Tibial nerve (tissue), 4 donors: ENCODE measurements at regions not wholly inside any gene's neighbourhood (a gene's known extent, or its start where the extent isn't known, plus 50 kb on each side); places are given as distances from the start of the nearest gene placed in this dataset.

Experiments used
- DNase-seq, 2 donors: peaks; one replicate each; pipeline ENCODE4 v3.0.0-alpha.2; 2019; ENCODE audit warnings: low spot score in 2 of 2
- H3K27ac ChIP-seq, 4 donors: fragments of 200-600 bp; sonication (generic) in 3 of 4; one replicate each; pipeline ENCODE4 v1.5.1; 2017 to 2019; ENCODE audit warnings: mild to moderate bottlenecking in 1 of 4
- H3K27me3 ChIP-seq, 2 donors: fragments of 200-600 bp; sonication (generic) in 1 of 2; one replicate each; pipeline versions ENCODE4 v1.5.1 to v1.6.0; 2017 to 2019
- H3K36me3 ChIP-seq, 3 donors: fragments of 200-600 bp; sonication (generic); one replicate each; pipeline ENCODE4 v1.5.1; 2018 to 2019
- H3K4me1 ChIP-seq, 4 donors: fragments of 200-600 bp; sonication (generic) in 3 of 4; one replicate each; pipeline ENCODE4 v1.5.1; 2017 to 2019
- H3K4me3 ChIP-seq, 4 donors: fragments of 200-600 bp; sonication (generic) in 3 of 4; one replicate each; pipeline ENCODE4 v1.5.1; 2017 to 2019; ENCODE audit warnings: mild to moderate bottlenecking in 1 of 4, moderate library complexity in 1 of 4
- H3K9me3 ChIP-seq, 4 donors: fragments of 200-600 bp; sonication (generic) in 3 of 4; one replicate each; pipeline ENCODE4 v1.5.1; 2017 to 2019
- EP300 ChIP-seq, 2 donors: sonication (generic); formaldehyde crosslinking; IDR thresholded peaks; one replicate each; pipeline ENCODE4 v1.6.1; 2017; ENCODE audit warnings: antibody characterized with exemption in 2 of 2, mild to moderate bottlenecking in 1 of 2
- POLR2A ChIP-seq, 2 donors: fragments of 450-650 bp; IDR thresholded peaks; one replicate each; pipeline ENCODE4 v1.6.1; 2017; ENCODE audit warnings: antibody characterized with exemption in 2 of 2, mild to moderate bottlenecking in 2 of 2, moderate library complexity in 2 of 2
- WGBS, 2 donors: methylation state at CpG; one replicate each; pipeline ENCODE4 v1.1.5; 2018; 5-methylcytosine and 5-hydroxymethylcytosine counted together
- TF ChIP-seq, protein P1 (sequence below), 5 experiments: fragments of 200-600 bp in 3 of 5; fragments of 450-650 bp in 2 of 5; sonication (generic) in 3 of 5; IDR thresholded peaks; one replicate each; pipeline ENCODE4 v1.5.1; 2016 to 2019; ENCODE audit warnings: antibody characterized with exemption in 5 of 5, mild to moderate bottlenecking in 3 of 5, moderate library complexity in 2 of 5

DNA sequence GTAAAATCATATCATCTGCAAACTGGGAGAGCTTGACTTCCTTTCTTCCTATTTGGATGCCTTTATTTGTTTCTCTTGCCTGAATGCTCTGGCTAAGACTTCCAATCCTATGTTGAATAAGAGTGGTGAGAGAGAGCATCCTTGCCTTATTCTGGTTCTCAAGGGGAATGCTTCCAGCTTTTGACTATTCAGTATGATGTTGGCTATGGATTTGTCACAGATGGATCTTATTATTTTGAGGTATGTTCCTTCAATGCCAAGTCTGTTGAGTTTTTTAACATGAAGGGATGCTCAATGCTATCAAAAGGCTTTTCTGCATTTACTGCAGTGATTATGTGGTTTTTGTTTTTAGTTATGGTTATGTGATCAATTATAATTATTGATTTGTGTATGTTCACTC, 2144.6 kb upstream of the TENM3 start:
- no peak for TF ChIP-seq POLR2A (IDR thresholded peaks at IDR 0.05)
- TF ChIP-seq EP300 (IDR thresholded peaks at IDR 0.05) = no peak
- TF ChIP-seq, protein P1, sequence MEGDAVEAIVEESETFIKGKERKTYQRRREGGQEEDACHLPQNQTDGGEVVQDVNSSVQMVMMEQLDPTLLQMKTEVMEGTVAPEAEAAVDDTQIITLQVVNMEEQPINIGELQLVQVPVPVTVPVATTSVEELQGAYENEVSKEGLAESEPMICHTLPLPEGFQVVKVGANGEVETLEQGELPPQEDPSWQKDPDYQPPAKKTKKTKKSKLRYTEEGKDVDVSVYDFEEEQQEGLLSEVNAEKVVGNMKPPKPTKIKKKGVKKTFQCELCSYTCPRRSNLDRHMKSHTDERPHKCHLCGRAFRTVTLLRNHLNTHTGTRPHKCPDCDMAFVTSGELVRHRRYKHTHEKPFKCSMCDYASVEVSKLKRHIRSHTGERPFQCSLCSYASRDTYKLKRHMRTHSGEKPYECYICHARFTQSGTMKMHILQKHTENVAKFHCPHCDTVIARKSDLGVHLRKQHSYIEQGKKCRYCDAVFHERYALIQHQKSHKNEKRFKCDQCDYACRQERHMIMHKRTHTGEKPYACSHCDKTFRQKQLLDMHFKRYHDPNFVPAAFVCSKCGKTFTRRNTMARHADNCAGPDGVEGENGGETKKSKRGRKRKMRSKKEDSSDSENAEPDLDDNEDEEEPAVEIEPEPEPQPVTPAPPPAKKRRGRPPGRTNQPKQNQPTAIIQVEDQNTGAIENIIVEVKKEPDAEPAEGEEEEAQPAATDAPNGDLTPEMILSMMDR (IDR thresholded peaks at IDR 0.05) = no peak
- DNase-seq = no peak
- Histone ChIP-seq H3K4me1 (no peaks in the 10 kb centered on the region), H3K27me3 (no peaks in the 10 kb centered on the region), H3K27ac (no peak overlapping the region), H3K9me3 (no peaks in the 10 kb centered on the region), H3K36me3 (no peaks in the 10 kb centered on the region), H3K4me3 (no peak overlapping the region)

- Histone ChIP-seq H3K4me1 (no peaks in the 10 kb centered on the region), H3K4me3 (no peak overlapping the region), H3K9me3 (no peaks in the 10 kb centered on the region), H3K27me3 (no peaks in the 10 kb centered on the region), H3K36me3 (no peaks in the 10 kb centered on the region), H3K27ac (no peak overlapping the region)
- WGBS, 2 donors = 72% methylated on average over 5 of the region's 5 CpGs
- TF ChIP-seq POLR2A (IDR thresholded peaks at IDR 0.05) (no peak), EP300 (IDR thresholded peaks at IDR 0.05) (no peak)
- TF ChIP-seq, protein P1 (IDR thresholded peaks at IDR 0.05) = no peak
- no peak for DNase-seq
Observed at GRCh38 chr4:180099957-180100356, 2143.2 kb upstream of the TENM3 start.

GRCh38 chr4:180100433-180101344, 2142.5 kb upstream of the TENM3 start:
- Histone ChIP-seq H3K36me3 (no peaks in the 10 kb centered on the region), H3K4me3 (no peak overlapping the region), H3K4me1 (no peaks in the 10 kb centered on the region), H3K9me3 (no peaks in the 10 kb centered on the region), H3K27me3 (no peaks in the 10 kb centered on the region), H3K27ac (no peak overlapping the region)
- no peak for TF ChIP-seq EP300 (IDR thresholded peaks at IDR 0.05)
- TF ChIP-seq, protein P1 (IDR thresholded peaks at IDR 0.05) = no peak
- TF ChIP-seq POLR2A (IDR thresholded peaks at IDR 0.05) = no peak
- DNase-seq = no peak
- WGBS, 2 donors = 93 to 94% methylated on average over 20 to 22 of the region's 22 CpGs

GRCh38 chr4:180101348-180102083, 2141.7 kb upstream of the TENM3 start:
- no peaks in the 10 kb centered on the region for H3K9me3 ChIP-seq
- 83 to 90% methylated on average over 15 to 19 of the region's 28 CpGs for WGBS, 2 donors
- H3K4me3 ChIP-seq = no peak overlapping the region
- TF ChIP-seq EP300 (IDR thresholded peaks at IDR 0.05) = no peak
- H3K4me1 ChIP-seq = no peaks in the 10 kb centered on the region
- no peak for DNase-seq
- no peaks in the 10 kb centered on the region for H3K27me3 ChIP-seq
- H3K27ac ChIP-seq = no peak overlapping the region
- H3K36me3 ChIP-seq = no peaks in the 10 kb centered on the region

GRCh38 chr4:180103794-180104193, 2139.4 kb upstream of the TENM3 start:
- Histone ChIP-seq H3K4me1 (no peaks in the 10 kb centered on the region), H3K4me3 (no peak overlapping the region), H3K36me3 (no peaks in the 10 kb centered on the region), H3K27ac (no peak overlapping the region), H3K27me3 (no peaks in the 10 kb centered on the region), H3K9me3 (no peaks in the 10 kb centered on the region)
- TF ChIP-seq POLR2A (IDR thresholded peaks at IDR 0.05) (no peak), EP300 (IDR thresholded peaks at IDR 0.05) (no peak)
- TF ChIP-seq, protein P1 (IDR thresholded peaks at IDR 0.05) = no peak
- no peak for DNase-seq
- 74% methylated on average over 3 of the region's 3 CpGs for WGBS, 2 donors
